ENCODE measurements at regions not wholly inside any gene's neighbourhood (a gene's known extent, or its start where the extent isn't known, plus 50 kb on each side); places are given as distances from the start of the nearest gene placed in this dataset.

- TF ChIP-seq RNF2 (IDR thresholded peaks at IDR 0.05; ENCODE audit: borderline replicate concordance, low read depth) (no peak), CTCF (IDR thresholded peaks at IDR 0.05) (no peak), USF2 (IDR thresholded peaks at IDR 0.05) (no peak), POLR2A (IDR thresholded peaks at IDR 0.05; ENCODE audit: low read length) (no peak)
These were observed 196.5 kb upstream of the UBASH3B start for GRCh38 chr11:122459064-122459463.

Data from A549 (cell line).